Astrocyte (in vitro differentiated cells and primary cell): ENCODE measurements at regions not wholly inside any gene's neighbourhood (a gene's known extent, or its start where the extent isn't known, plus 50 kb on each side); places are given as distances from the start of the nearest gene placed in this dataset.

Experiments used
- EZH2 ChIP-seq: IDR thresholded peaks from 2 replicates; pipeline ENCODE4 v1.6.1; 2012; ENCODE audit warnings: mild to moderate bottlenecking, low read length, inconsistent platforms; ENCODE audit not compliant: insufficient read depth
- TF ChIP-seq, protein P1 (sequence below): IDR thresholded peaks from 2 replicates; pipeline ENCODE4 v1.5.1; 2011; ENCODE audit warnings: low read depth, mild to moderate bottlenecking, inconsistent platforms, low read length, moderate library complexity; ENCODE audit not compliant: insufficient read depth

- TF ChIP-seq EZH2: no peak
- TF ChIP-seq, protein P1, sequence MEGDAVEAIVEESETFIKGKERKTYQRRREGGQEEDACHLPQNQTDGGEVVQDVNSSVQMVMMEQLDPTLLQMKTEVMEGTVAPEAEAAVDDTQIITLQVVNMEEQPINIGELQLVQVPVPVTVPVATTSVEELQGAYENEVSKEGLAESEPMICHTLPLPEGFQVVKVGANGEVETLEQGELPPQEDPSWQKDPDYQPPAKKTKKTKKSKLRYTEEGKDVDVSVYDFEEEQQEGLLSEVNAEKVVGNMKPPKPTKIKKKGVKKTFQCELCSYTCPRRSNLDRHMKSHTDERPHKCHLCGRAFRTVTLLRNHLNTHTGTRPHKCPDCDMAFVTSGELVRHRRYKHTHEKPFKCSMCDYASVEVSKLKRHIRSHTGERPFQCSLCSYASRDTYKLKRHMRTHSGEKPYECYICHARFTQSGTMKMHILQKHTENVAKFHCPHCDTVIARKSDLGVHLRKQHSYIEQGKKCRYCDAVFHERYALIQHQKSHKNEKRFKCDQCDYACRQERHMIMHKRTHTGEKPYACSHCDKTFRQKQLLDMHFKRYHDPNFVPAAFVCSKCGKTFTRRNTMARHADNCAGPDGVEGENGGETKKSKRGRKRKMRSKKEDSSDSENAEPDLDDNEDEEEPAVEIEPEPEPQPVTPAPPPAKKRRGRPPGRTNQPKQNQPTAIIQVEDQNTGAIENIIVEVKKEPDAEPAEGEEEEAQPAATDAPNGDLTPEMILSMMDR: no peak
Observed at GRCh38 chr21:38661889-38662568, 143.7 kb upstream of the ETS2 start.
